ENCODE measurements at regions not wholly inside any gene's neighbourhood (a gene's known extent, or its start where the extent isn't known, plus 50 kb on each side); places are given as distances from the start of the nearest gene placed in this dataset.

GRCh38 chr2:195359043-195359735 lies 297.8 kb upstream of the SLC39A10 start:
- no peak for TF ChIP-seq ATF3 (CRISPR knock-in tag; conservative IDR thresholded peaks at IDR 0.05)
- TF ChIP-seq ZNF232 (CRISPR knock-in tag; IDR thresholded peaks at IDR 0.05) = no peak
- no peak for TF ChIP-seq USF1 (CRISPR knock-in tag; IDR thresholded peaks at IDR 0.05)
- no peak for TF ChIP-seq NR2C2 (CRISPR knock-in tag; IDR thresholded peaks at IDR 0.05)
- no peak for TF ChIP-seq ZNF425 (CRISPR knock-in tag; conservative IDR thresholded peaks at IDR 0.05)
- no peak for TF ChIP-seq KAT7 (CRISPR knock-in tag; IDR thresholded peaks at IDR 0.05; ENCODE audit: borderline replicate concordance)
- no peak for TF ChIP-seq TEAD4 (CRISPR knock-in tag; IDR thresholded peaks at IDR 0.05)
- no peak for TF ChIP-seq HMGA2 (CRISPR knock-in tag; IDR thresholded peaks at IDR 0.05)
- no peak for TF ChIP-seq ZBTB21 (CRISPR knock-in tag; IDR thresholded peaks at IDR 0.05; ENCODE audit: borderline replicate concordance)
- TF ChIP-seq RELA (CRISPR knock-in tag; IDR thresholded peaks at IDR 0.05; ENCODE audit: borderline replicate concordance) = no peak
- no peak for TF ChIP-seq ZNF138 (CRISPR knock-in tag; conservative IDR thresholded peaks at IDR 0.05)
- TF ChIP-seq SMAD3 (CRISPR knock-in tag; IDR thresholded peaks at IDR 0.05; ENCODE audit: borderline replicate concordance) = no peak
- TF ChIP-seq ZNF423 (CRISPR knock-in tag; IDR thresholded peaks at IDR 0.05) = no peak
- no peak for TF ChIP-seq RORB (CRISPR knock-in tag; IDR thresholded peaks at IDR 0.05)
- DNase-seq (ENCODE audit: low spot score) (no peak), ATAC-seq (no peak)
- H3K4me1 Mint-ChIP-seq = no peaks in the 10 kb centered on the region
- H3K27ac Mint-ChIP-seq = no peak overlapping the region
- peaks cover 16% of the 10 kb centered on the region for H3K9me3 Mint-ChIP-seq
- H3K27me3 Mint-ChIP-seq (ENCODE audit: low read depth) = no peaks in the 10 kb centered on the region
- ChIA-PET POLR2A (no interaction called here), CTCF (no interaction called here)
- H3K36me3 Mint-ChIP-seq = no peaks in the 10 kb centered on the region
- no peak overlapping the region for H3K4me3 Mint-ChIP-seq

- no peak for DNase-seq (ENCODE audit: low spot score)
- H3K36me3 Mint-ChIP-seq = no peaks in the 10 kb centered on the region
- no peak overlapping the region for H3K4me3 Mint-ChIP-seq
- ChIA-PET CTCF (no interaction called here), POLR2A (no interaction called here)
- H3K27ac Mint-ChIP-seq = no peak overlapping the region
- no peak for ATAC-seq
- peaks cover 5% of the 10 kb centered on the region for H3K4me1 Mint-ChIP-seq
- H3K9me3 Mint-ChIP-seq = peaks cover 16% of the 10 kb centered on the region
- H3K27me3 Mint-ChIP-seq (ENCODE audit: low read depth) = no peaks in the 10 kb centered on the region
- TF ChIP-seq CREB1 (CRISPR knock-in tag; IDR thresholded peaks at IDR 0.05) (no peak), ERG (CRISPR knock-in tag; IDR thresholded peaks at IDR 0.05) (no peak), EMX1 (CRISPR knock-in tag; IDR thresholded peaks at IDR 0.05) (no peak), ARID4B (CRISPR knock-in tag; IDR thresholded peaks at IDR 0.05; ENCODE audit: borderline replicate concordance) (no peak), SMAD3 (CRISPR knock-in tag; IDR thresholded peaks at IDR 0.05; ENCODE audit: borderline replicate concordance) (no peak), NFYB (CRISPR knock-in tag; conservative IDR thresholded peaks at IDR 0.05; ENCODE audit: low read depth) (no peak), NFE2L1 (CRISPR knock-in tag; IDR thresholded peaks at IDR 0.05) (no peak), ZNF532 (CRISPR knock-in tag; IDR thresholded peaks at IDR 0.05; ENCODE audit: borderline replicate concordance) (no peak)
Observed at GRCh38 chr2:195356920-195357440, 300.0 kb upstream of the SLC39A10 start.

Data from WTC11 (cell line).